ENCODE measurements at regions not wholly inside any gene's neighbourhood (a gene's known extent, or its start where the extent isn't known, plus 50 kb on each side); places are given as distances from the start of the nearest gene placed in this dataset.

GRCh38 chr2:129462349-129462748 lies 517.1 kb upstream of the RAB6C start:
- Histone ChIP-seq H3K27ac (no peak overlapping the region), H3K79me2 (ENCODE audit: insufficient read depth, low read depth) (no peaks in the 10 kb centered on the region), H3K4me2 (no peak overlapping the region), H3K36me3 (ENCODE audit: insufficient read depth) (no peaks in the 10 kb centered on the region), H3K4me1 (ENCODE audit: low read depth, poor library complexity, severe bottlenecking) (no peaks in the 10 kb centered on the region), H3K9ac (no peak overlapping the region), H4K20me1 (ENCODE audit: insufficient read depth) (no peaks in the 10 kb centered on the region), H2AFZ (ENCODE audit: low read depth) (no peak overlapping the region), H3K4me3 (IDR thresholded peaks at IDR 0.05; ENCODE audit: insufficient read depth, low read depth, low read length) (no peak overlapping the region), H3K27me3 (ENCODE audit: insufficient read depth, low read depth) (no peaks in the 10 kb centered on the region)
- TF ChIP-seq CTCF (conservative IDR thresholded peaks at IDR 0.05; ENCODE audit: low read depth, low read length), result no peak

GRCh38 chr2:129462967-129463366 lies 516.5 kb upstream of the RAB6C start:
- Histone ChIP-seq H3K4me2 (no peak overlapping the region), H3K27ac (no peak overlapping the region), H2AFZ (ENCODE audit: low read depth) (no peak overlapping the region), H3K4me1 (ENCODE audit: low read depth, poor library complexity, severe bottlenecking) (no peaks in the 10 kb centered on the region), H3K4me3 (IDR thresholded peaks at IDR 0.05; ENCODE audit: insufficient read depth, low read depth, low read length) (no peak overlapping the region), H3K9ac (no peak overlapping the region), H3K36me3 (ENCODE audit: insufficient read depth) (no peaks in the 10 kb centered on the region), H4K20me1 (ENCODE audit: insufficient read depth) (no peaks in the 10 kb centered on the region), H3K27me3 (ENCODE audit: insufficient read depth, low read depth) (no peaks in the 10 kb centered on the region), H3K79me2 (ENCODE audit: insufficient read depth, low read depth) (no peaks in the 10 kb centered on the region)
- no peak for TF ChIP-seq CTCF (conservative IDR thresholded peaks at IDR 0.05; ENCODE audit: low read depth, low read length)

- Histone ChIP-seq H2AFZ (ENCODE audit: low read depth) (no peak overlapping the region), H4K20me1 (ENCODE audit: insufficient read depth) (no peaks in the 10 kb centered on the region), H3K36me3 (ENCODE audit: insufficient read depth) (no peaks in the 10 kb centered on the region), H3K9ac (no peak overlapping the region), H3K79me2 (ENCODE audit: insufficient read depth, low read depth) (no peaks in the 10 kb centered on the region), H3K4me2 (no peak overlapping the region), H3K4me3 (IDR thresholded peaks at IDR 0.05; ENCODE audit: insufficient read depth, low read depth, low read length) (no peak overlapping the region), H3K27me3 (ENCODE audit: insufficient read depth, low read depth) (no peaks in the 10 kb centered on the region), H3K4me1 (ENCODE audit: low read depth, poor library complexity, severe bottlenecking) (no peaks in the 10 kb centered on the region), H3K27ac (no peak overlapping the region)
- TF ChIP-seq CTCF (conservative IDR thresholded peaks at IDR 0.05; ENCODE audit: low read depth, low read length), result no peak
Observed at GRCh38 chr2:129464036-129464435, 515.4 kb upstream of the RAB6C start.

- no peak overlapping the region for H3K9ac ChIP-seq
Observed at GRCh38 chr2:129464631-129465030, 514.8 kb upstream of the RAB6C start.

More at GRCh38 chr2:129464631-129465030, 514.8 kb upstream of the RAB6C start:
- H3K4me2 ChIP-seq, result no peak overlapping the region
- no peaks in the 10 kb centered on the region for H3K36me3 ChIP-seq (ENCODE audit: insufficient read depth)
- no peaks in the 10 kb centered on the region for H3K4me1 ChIP-seq (ENCODE audit: low read depth, poor library complexity, severe bottlenecking)
- no peak for TF ChIP-seq CTCF (conservative IDR thresholded peaks at IDR 0.05; ENCODE audit: low read depth, low read length)
- no peaks in the 10 kb centered on the region for H4K20me1 ChIP-seq (ENCODE audit: insufficient read depth)
- no peaks in the 10 kb centered on the region for H3K79me2 ChIP-seq (ENCODE audit: insufficient read depth, low read depth)
- H3K27me3 ChIP-seq (ENCODE audit: insufficient read depth, low read depth), result no peaks in the 10 kb centered on the region
- H3K4me3 ChIP-seq (IDR thresholded peaks at IDR 0.05; ENCODE audit: insufficient read depth, low read depth, low read length), result no peak overlapping the region
- no peak overlapping the region for H3K27ac ChIP-seq
- H2AFZ ChIP-seq (ENCODE audit: low read depth), result no peak overlapping the region

Measured in KMS-11 (cell line).